GM12878 (cell line): ENCODE measurements at regions not wholly inside any gene's neighbourhood (a gene's known extent, or its start where the extent isn't known, plus 50 kb on each side); places are given as distances from the start of the nearest gene placed in this dataset.

Experiments used
- ATAC-seq: fragments of 200-7000 bp; cut with Tn5 transposase; 3 replicates; pipeline ENCODE4 v1.9.1; 2020; ENCODE audit warnings: mild to moderate bottlenecking, moderate library complexity
- BruUV-seq: library from RNA; stranded (reverse); fragments of 400-500 nt; replicated peaks from 2 replicates; lab custom pipeline; 2021; lab: Mats Ljungman, UMichigan
- CTCF ChIA-PET: fragments of 300-600 bp; sonication (Branson Sonifier 250); formaldehyde crosslinking; extraction: SDS; loops from one replicate; lab custom pipeline; 2021; ENCODE audit warnings: inconsistent platforms; lab: Yijun Ruan, JAX
- POLR2A ChIA-PET: fragments of 350-600 bp; formaldehyde crosslinking; extraction: SDS; loops from one replicate; lab custom pipeline; 2021; ENCODE audit warnings: inconsistent platforms; lab: Charles Lee
- RAD21 ChIA-PET: fragments of 300-600 bp; sonication (Branson Sonifier 250); formaldehyde crosslinking; loops from one replicate; lab custom pipeline; 2023; ENCODE audit warnings: antibody characterized with exemption; ENCODE audit not compliant: unreplicated experiment; lab: Charles Lee
- SMC1A ChIA-PET: fragments of 300-600 bp; sonication (Branson Sonifier 250); formaldehyde crosslinking; loops from one replicate; lab custom pipeline; 2023; ENCODE audit not compliant: unreplicated experiment, uncharacterized antibody; lab: Charles Lee
- DNase-seq: peaks from one replicate; pipeline ENCODE4 v3.0.0-alpha.2; 2011; ENCODE audit warnings: low read depth, low spot score
- FAIRE-seq: peaks from 3 replicates; lab custom pipeline; 2011; peaks lifted over from hg19 to GRCh38; lab: Jason Lieb, UNC
- H2AFZ ChIP-seq: 2 replicates; pipeline ENCODE4 v1.6.0; 2011; ENCODE audit warnings: low read depth, low read length, control low read depth; ENCODE audit not compliant: control insufficient read depth
- H3K27ac ChIP-seq: 2 replicates; pipeline ENCODE4 v1.5.1; 2011; ENCODE audit warnings: control low read depth; ENCODE audit not compliant: control insufficient read depth, insufficient read depth
- H3K27me3 ChIP-seq, 2 experiments: replicated peaks in 1 of 2; 2 replicates each; pipeline versions ENCODE4 v1.6.0 to v1.6.1; 2011; ENCODE audit warnings: low read length in 1 of 2; ENCODE audit not compliant: control insufficient read depth in 2 of 2, insufficient read depth in 2 of 2
- H3K36me3 ChIP-seq, 2 experiments: 2 replicates each; pipeline ENCODE4 v1.5.1; 2011; ENCODE audit warnings: low read length in 1 of 2; ENCODE audit not compliant: control insufficient read depth in 2 of 2, insufficient read depth in 2 of 2
- H3K4me1 ChIP-seq: 2 replicates; pipeline ENCODE4 v1.6.1; 2011; ENCODE audit warnings: mild to moderate bottlenecking, low read length, moderate library complexity, mixed read lengths; ENCODE audit not compliant: control insufficient read depth, insufficient read depth
- H3K4me2 ChIP-seq: 2 replicates; pipeline ENCODE4 v1.6.0; 2011; ENCODE audit warnings: control low read depth; ENCODE audit not compliant: control insufficient read depth, insufficient read depth
- H3K4me3 ChIP-seq: fragments of 200-600 bp; sonication (generic); 2 replicates; pipeline ENCODE4 v1.5.1; 2016
- H3K79me2 ChIP-seq: 2 replicates; pipeline ENCODE4 v1.6.0; 2011; ENCODE audit warnings: low read length; ENCODE audit not compliant: control insufficient read depth, insufficient read depth
- H3K9ac ChIP-seq: 2 replicates; pipeline ENCODE4 v1.8.0; 2011; ENCODE audit warnings: low read length, control low read depth, mixed read lengths; ENCODE audit not compliant: control insufficient read depth, insufficient read depth
- H3K9me3 ChIP-seq: replicated peaks from 3 replicates; pipeline ENCODE4 v1.5.1; 2011; ENCODE audit warnings: mild to moderate bottlenecking, low read length; ENCODE audit not compliant: control insufficient read depth, insufficient read depth
- H4K20me1 ChIP-seq: 2 replicates; pipeline ENCODE4 v1.6.0; 2011; ENCODE audit not compliant: control insufficient read depth, insufficient read depth
- ATF2 ChIP-seq: IDR thresholded peaks from 2 replicates; pipeline ENCODE4 v1.6.1; 2012; ENCODE audit warnings: low read length, inconsistent platforms
- BCL3 ChIP-seq: IDR thresholded peaks from 2 replicates; pipeline ENCODE4 v1.6.1; 2011; ENCODE audit warnings: borderline replicate concordance, low read depth, mild to moderate bottlenecking, moderate library complexity, low read length; ENCODE audit not compliant: insufficient read depth, poor library complexity, severe bottlenecking
- EED ChIP-seq: sonication (generic); IDR thresholded peaks from 2 replicates; pipeline ENCODE4 v1.6.1; 2016; ENCODE audit warnings: antibody characterized with exemption, low read depth
- HDAC2 ChIP-seq: fragments of 200-600 bp; sonication (generic); IDR thresholded peaks from 2 replicates; pipeline ENCODE4 v1.6.1; 2017
- HDAC6 ChIP-seq: fragments of 200-600 bp; sonication (generic); IDR thresholded peaks from one replicate; pipeline ENCODE4 v1.8.0; 2017; ENCODE audit warnings: antibody characterized with exemption; ENCODE audit not compliant: unreplicated experiment
- JUNB ChIP-seq: IDR thresholded peaks from 2 replicates; pipeline ENCODE4 v1.6.1; 2016; ENCODE audit warnings: antibody characterized with exemption, mild to moderate bottlenecking
- MEF2A ChIP-seq: IDR thresholded peaks from 2 replicates; pipeline ENCODE4 v1.6.1; 2011; ENCODE audit warnings: low read depth, mild to moderate bottlenecking, low read length, moderate library complexity; ENCODE audit not compliant: insufficient read depth
- MXI1 ChIP-seq: fragments of 150-350 bp; IDR thresholded peaks from 2 replicates; pipeline ENCODE4 v1.6.1; 2011; ENCODE audit warnings: low read depth, mild to moderate bottlenecking, inconsistent platforms, low read length, improper control_type of control experiment
- NBN ChIP-seq: fragments of 450-650 bp; IDR thresholded peaks from 2 replicates; pipeline ENCODE4 v1.6.1; 2016
- NR2C2 ChIP-seq: IDR thresholded peaks from 2 replicates; pipeline ENCODE4 v1.6.1; 2011; ENCODE audit warnings: borderline replicate concordance, low read depth; ENCODE audit not compliant: control insufficient read depth, insufficient read length
- POLR2AphosphoS2 ChIP-seq: IDR thresholded peaks from 2 replicates; pipeline ENCODE4 v1.6.1; 2011; ENCODE audit warnings: low read depth, mild to moderate bottlenecking, low read length, improper control_type of control experiment, moderate library complexity
- RAD51 ChIP-seq: fragments of 450-650 bp; IDR thresholded peaks from 2 replicates; pipeline ENCODE4 v1.6.1; 2016; ENCODE audit warnings: moderate library complexity, mild to moderate bottlenecking, inconsistent platforms
- RBBP5 ChIP-seq: fragments of 200-600 bp; sonication (generic); conservative IDR thresholded peaks from 2 replicates; pipeline ENCODE4 v1.6.1; 2016
- RELA ChIP-seq: fragments of 450-650 bp; IDR thresholded peaks from 2 replicates; pipeline ENCODE4 v1.8.0; 2014; ENCODE audit warnings: borderline replicate concordance; ENCODE audit not compliant: partially characterized antibody
- ZBED1 ChIP-seq: IDR thresholded peaks from 2 replicates; pipeline ENCODE4 v1.6.1; 2016; ENCODE audit warnings: borderline replicate concordance
- ZBTB33 ChIP-seq: fragments of 450-650 bp; IDR thresholded peaks from 2 replicates; pipeline ENCODE4 v1.6.1; 2017; ENCODE audit warnings: mild to moderate bottlenecking
- WGBS: methylation state at CpG from one replicate; pipeline ENCODE4 v1.1.6; 2016; ENCODE audit warnings: low lambda C conversion rate; ENCODE audit not compliant: insufficient replicate concordance, insufficient coverage; ENCODE audit errors: missing lambda C conversion rate; 5-methylcytosine and 5-hydroxymethylcytosine counted together
- in situ Hi-C: fragments of 300-500 bp; cut with MboI; formaldehyde crosslinking; loops from 9 replicates; pipeline ENCODE4 v1.14.3; 2018; ENCODE audit warnings: mixed read lengths
- intact Hi-C: fragments of 100-400 bp; cut with micrococcal nuclease; formaldehyde crosslinking; loops from one replicate; pipeline ENCODE4 v1.14.2; 2022; ENCODE audit not compliant: unreplicated experiment

- no peaks in the 10 kb centered on the region for H3K9me3 ChIP-seq
- in situ Hi-C loops, result no loop called here
- no peaks in the 10 kb centered on the region for H3K79me2 ChIP-seq
- no peak overlapping the region for H3K9ac ChIP-seq
- no peaks in the 10 kb centered on the region for H3K27me3 ChIP-seq
- H3K36me3 ChIP-seq, result no peaks in the 10 kb centered on the region
- DNase-seq, result no peak
- intact Hi-C loops, result no loop called here
- no peak for ATAC-seq
- H3K4me1 ChIP-seq, result no peaks in the 10 kb centered on the region
- no peak overlapping the region for H3K4me2 ChIP-seq
- no peak overlapping the region for H3K4me3 ChIP-seq
- RAD21 ChIA-PET, result no interaction called here
- no peak for TF ChIP-seq MXI1
- POLR2A ChIA-PET, result interaction anchor here (0.7 kb wide), 1 partner anchor 145 kb away, joined by 7 read pairs; no protein-coding TSS in a partner anchor
- H2AFZ ChIP-seq, result no peak overlapping the region
- SMC1A ChIA-PET, result interaction anchor here (0.6 kb wide), 1 partner anchor 267 kb away, joined by 3 read pairs; no protein-coding TSS in a partner anchor
- H3K27ac ChIP-seq, result no peak overlapping the region
- FAIRE-seq, result no peak
- no TSS peak for BruUV-seq
- CTCF ChIA-PET, result no interaction called here
- H4K20me1 ChIP-seq, result no peaks in the 10 kb centered on the region
These were observed 60.9 kb upstream of the DSEL start for GRCh38 chr18:67577386-67577785.

GRCh38 chr18:67574749-67575148, 58.2 kb upstream of the DSEL start:
- WGBS, result 14% methylated on average over 3 of the region's 3 CpGs
- FAIRE-seq (no peak), DNase-seq (no peak), ATAC-seq (no peak)
- POLR2A ChIA-PET, result no interaction called here
- no TSS peak for BruUV-seq
- CTCF ChIA-PET, result no interaction called here
- Histone ChIP-seq H2AFZ (no peak overlapping the region), H3K27ac (no peak overlapping the region), H3K4me1 (no peaks in the 10 kb centered on the region), H3K9me3 (no peaks in the 10 kb centered on the region), H4K20me1 (no peaks in the 10 kb centered on the region), H3K4me2 (no peak overlapping the region), H3K9ac (no peak overlapping the region), H3K36me3 (no peaks in the 10 kb centered on the region), H3K27me3 (no peaks in the 10 kb centered on the region), H3K79me2 (no peaks in the 10 kb centered on the region), H3K4me3 (no peak overlapping the region)
- RAD21 ChIA-PET, result no interaction called here
- TF ChIP-seq NBN, result no peak
- no peak for TF ChIP-seq ZBTB33
- no peak for TF ChIP-seq JUNB
- no peak for TF ChIP-seq EED
- TF ChIP-seq RBBP5, result no peak
- TF ChIP-seq POLR2AphosphoS2, result no peak
- TF ChIP-seq NR2C2, result no peak
- TF ChIP-seq ZBED1, result no peak
- TF ChIP-seq HDAC6, result no peak
- no peak for TF ChIP-seq BCL3
- TF ChIP-seq RAD51, result no peak
- TF ChIP-seq HDAC2, result no peak
- TF ChIP-seq ATF2, result no peak
- TF ChIP-seq RELA, result no peak
- TF ChIP-seq MEF2A, result no peak
- in situ Hi-C loops (no loop called here), intact Hi-C loops (no loop called here)
- SMC1A ChIA-PET, result no interaction called here
